HCT116 (cell line): ENCODE measurements at regions not wholly inside any gene's neighbourhood (a gene's known extent, or its start where the extent isn't known, plus 50 kb on each side); places are given as distances from the start of the nearest gene placed in this dataset.
"Not testable (repeated sequence)": the region's sequence is repeated elsewhere in the genome, so short reads cannot be mapped to it uniquely, and the experiment has no call there.

Source experiments
- ATAC-seq: fragments of 200-7000 bp; cut with Tn5 transposase; 2 replicates; pipeline ENCODE4 v1.9.1; 2020; ENCODE audit warnings: mild to moderate bottlenecking, moderate library complexity
- BruUV-seq: library from RNA; stranded (reverse); fragments of 400-500 nt; replicated peaks from 2 replicates; lab custom pipeline; 2021; lab: Mats Ljungman, UMichigan
- CTCF ChIA-PET: fragments of 300-600 bp; sonication (Branson Sonifier 250); formaldehyde crosslinking; loops from one replicate; lab custom pipeline; 2021; ENCODE audit warnings: antibody characterized with exemption; lab: Charles Lee
- POLR2A ChIA-PET: fragments of 300-600, 350-600 bp; sonication (Branson Sonifier 250); formaldehyde crosslinking; loops from one replicate; lab custom pipeline; 2021; ENCODE audit warnings: antibody characterized with exemption; lab: Charles Lee
- RAD21 ChIA-PET, 2 experiments: fragments of 300-600 bp; sonication (Branson Sonifier 250); formaldehyde crosslinking; loops; one replicate each; lab custom pipeline; 2023; ENCODE audit warnings: low total read pairs in 2 of 2; ENCODE audit not compliant: uncharacterized antibody in 2 of 2, unreplicated experiment in 2 of 2, low non-redundant PET in 1 of 2; lab: Charles Lee
- DNase-seq: peaks from one replicate; pipeline ENCODE4 v3.0.0-alpha.2; 2010; ENCODE audit warnings: low read depth, low spot score
- H2AFZ ChIP-seq: fragments of 200-600 bp; shearing (Covaris generic), sonication (generic); 2 replicates; pipeline ENCODE4 v1.6.1; 2017; ENCODE audit warnings: low read depth, mixed run types, mixed read lengths, antibody characterized with exemption, low read length; ENCODE audit not compliant: poor library complexity, severe bottlenecking
- H3K27ac ChIP-seq: 2 replicates; pipeline ENCODE4 v1.5.1; 2012; ENCODE audit warnings: low read depth, low read length
- H3K27me3 ChIP-seq: fragments of 200-600 bp; sonication (generic); 2 replicates; pipeline ENCODE4 v1.6.1; 2016; ENCODE audit warnings: mixed run types, low read length, mixed read lengths; ENCODE audit not compliant: insufficient read depth
- H3K36me3 ChIP-seq, 2 experiments: fragments of 200-500 bp in 1 of 2; fragments of 200-600 bp in 1 of 2; sonication (Bioruptor generic) in 1 of 2; sonication (generic) in 1 of 2; 2 replicates each; pipeline versions ENCODE4 v1.5.1 to v1.6.1; 2014 to 2016; ENCODE audit warnings: low read length in 2 of 2, inconsistent platforms in 1 of 2, mixed read lengths in 1 of 2, mixed run types in 1 of 2; ENCODE audit not compliant: insufficient read depth in 2 of 2, control insufficient read depth in 1 of 2
- H3K4me1 ChIP-seq, 2 experiments: fragments of 200-600 bp in 1 of 2; sonication (generic) in 1 of 2; 2 replicates each; pipeline versions ENCODE4 v1.5.1 to v1.6.1; 2012 to 2017; ENCODE audit warnings: low read length in 2 of 2, inconsistent platforms in 1 of 2, mild to moderate bottlenecking in 1 of 2, mixed read lengths in 1 of 2, mixed run types in 1 of 2, moderate library complexity in 1 of 2; ENCODE audit not compliant: insufficient read depth in 2 of 2, control insufficient read depth in 1 of 2
- H3K4me2 ChIP-seq: fragments of 200-600 bp; sonication (generic); 2 replicates; pipeline ENCODE4 v1.6.1; 2017; ENCODE audit warnings: mixed run types, low read length, mixed read lengths
- H3K4me3 ChIP-seq, 2 experiments: fragments of 200-600 bp in 1 of 2; sonication (generic) in 1 of 2; replicated peaks in 1 of 2; 2 replicates each; pipeline ENCODE4 v1.5.1; 2011 to 2016; ENCODE audit warnings: low read length in 2 of 2, control low read depth in 1 of 2, low read depth in 1 of 2, mild to moderate bottlenecking in 1 of 2, mixed read lengths in 1 of 2, mixed run types in 1 of 2
- H3K79me2 ChIP-seq: fragments of 200-600 bp; sonication (generic); 2 replicates; pipeline ENCODE4 v1.6.1; 2017; ENCODE audit warnings: mild to moderate bottlenecking, mixed run types, low read length, moderate library complexity, mixed read lengths; ENCODE audit not compliant: insufficient read depth
- H3K9ac ChIP-seq: fragments of 200-600 bp; sonication (generic); 2 replicates; pipeline ENCODE4 v1.6.1; 2016; ENCODE audit warnings: low read length, mixed read lengths
- H3K9me2 ChIP-seq: fragments of 200-600 bp; sonication (generic), shearing (Covaris generic); 2 replicates; pipeline ENCODE4 v1.6.1; 2017; ENCODE audit warnings: mixed run types, mild to moderate bottlenecking, moderate library complexity; ENCODE audit not compliant: insufficient read depth
- H3K9me3 ChIP-seq, 2 experiments: fragments of 200-500 bp in 1 of 2; fragments of 200-600 bp in 1 of 2; sonication (Bioruptor generic) in 1 of 2; sonication (generic) in 1 of 2; 2 replicates each; pipeline ENCODE4 v1.6.1; 2014 to 2017; ENCODE audit warnings: low read length in 2 of 2, mixed read lengths in 2 of 2, inconsistent platforms in 1 of 2, low read depth in 1 of 2, mild to moderate bottlenecking in 1 of 2, mixed run types in 1 of 2, moderate library complexity in 1 of 2; ENCODE audit not compliant: control insufficient read depth in 1 of 2, insufficient read depth in 1 of 2
- H4K20me1 ChIP-seq: fragments of 200-600 bp; sonication (generic), shearing (Covaris generic); 2 replicates; pipeline ENCODE4 v1.6.1; 2017; ENCODE audit warnings: mixed run types, mild to moderate bottlenecking, moderate library complexity; ENCODE audit not compliant: insufficient read depth
- ATF3 ChIP-seq: IDR thresholded peaks from 2 replicates; pipeline ENCODE4 v1.6.1; 2012
- CBX3 ChIP-seq: IDR thresholded peaks from 2 replicates; pipeline ENCODE4 v1.6.1; 2012; ENCODE audit warnings: low read depth
- CEBPB ChIP-seq: IDR thresholded peaks from 2 replicates; pipeline ENCODE4 v1.6.1; 2012; ENCODE audit warnings: low read depth
- EGR1 ChIP-seq: IDR thresholded peaks from 2 replicates; pipeline ENCODE4 v1.6.1; 2012; ENCODE audit warnings: low read depth
- EZH2 ChIP-seq: fragments of 200-600 bp; sonication (generic); IDR thresholded peaks from 2 replicates; pipeline ENCODE4 v1.6.1; 2017; ENCODE audit warnings: antibody characterized with exemption, mixed run types
- EZH2phosphoT487 ChIP-seq: fragments of 200-600 bp; IDR thresholded peaks from 2 replicates; pipeline ENCODE4 v1.6.1; 2018; ENCODE audit warnings: antibody characterized with exemption, borderline replicate concordance
- FOSL1 ChIP-seq: IDR thresholded peaks from 2 replicates; pipeline ENCODE4 v1.6.1; 2012; ENCODE audit warnings: low read depth
- POLR2AphosphoS5 ChIP-seq: IDR thresholded peaks from 2 replicates; pipeline ENCODE4 v1.6.1; 2011; ENCODE audit warnings: mild to moderate bottlenecking, low read depth, low read length, moderate library complexity
- REST ChIP-seq: IDR thresholded peaks from 2 replicates; pipeline ENCODE4 v1.6.1; 2012; ENCODE audit warnings: low read depth
- SIN3A ChIP-seq: IDR thresholded peaks from 2 replicates; pipeline ENCODE4 v1.6.1; 2012; ENCODE audit warnings: low read depth
- TCF7L2 ChIP-seq: IDR thresholded peaks from 2 replicates; pipeline ENCODE4 v1.7.0; 2011; ENCODE audit warnings: borderline replicate concordance, inconsistent platforms; ENCODE audit not compliant: insufficient read depth, insufficient read length; ENCODE audit errors: extremely low read depth
- intact Hi-C: fragments of 100-400 bp; cut with micrococcal nuclease; formaldehyde crosslinking; loops from 2 replicates; pipeline ENCODE4 v1.10.0; 2022

GRCh38 chr2:36180293-36180692, 175.3 kb upstream of the CRIM1 start:
- CTCF ChIA-PET, H4K20me1 ChIP-seq, H3K79me2 ChIP-seq, H3K9me3 ChIP-seq, BruUV-seq, H3K27me3 ChIP-seq, DNase-seq, H3K9ac ChIP-seq, H3K4me3 ChIP-seq, H3K4me2 ChIP-seq, RAD21 ChIA-PET, H3K9me2 ChIP-seq, H2AFZ ChIP-seq, H3K27ac ChIP-seq, POLR2A ChIA-PET, intact Hi-C loops, H3K36me3 ChIP-seq, H3K4me1 ChIP-seq, ATAC-seq: not testable (repeated sequence)

GRCh38 chr2:36179668-36180269, 175.8 kb upstream of the CRIM1 start:
- RAD21 ChIA-PET, H3K9me2 ChIP-seq, H3K27me3 ChIP-seq, H3K9me3 ChIP-seq, BruUV-seq, CTCF ChIA-PET, H3K27ac ChIP-seq, H3K9ac ChIP-seq, H4K20me1 ChIP-seq, DNase-seq, H3K4me3 ChIP-seq, POLR2A ChIA-PET, H3K36me3 ChIP-seq, ATAC-seq, H3K4me1 ChIP-seq, H3K4me2 ChIP-seq, intact Hi-C loops, H3K79me2 ChIP-seq, H2AFZ ChIP-seq: not testable (repeated sequence)

- no peaks in the 10 kb centered on the region for H3K9me3 ChIP-seq
- H3K4me3 ChIP-seq, result no peak overlapping the region
- POLR2A ChIA-PET, result no interaction called here
- no peak overlapping the region for H3K4me2 ChIP-seq
- no peaks in the 10 kb centered on the region for H3K36me3 ChIP-seq
- H4K20me1 ChIP-seq, result no peaks in the 10 kb centered on the region
- H3K9ac ChIP-seq, result no peak overlapping the region
- no peak overlapping the region for H2AFZ ChIP-seq
- 0 out of 2 replicates have a peak, but pooled peaks cover 6% of the 10 kb centered on the region for H3K27me3 ChIP-seq
- H3K79me2 ChIP-seq, result no peaks in the 10 kb centered on the region
- BruUV-seq, result no TSS peak
- no peak for ATAC-seq
- no peaks in the 10 kb centered on the region for H3K4me1 ChIP-seq
- CTCF ChIA-PET, result no interaction called here
- no peaks in the 10 kb centered on the region for H3K9me2 ChIP-seq
- DNase-seq, result no peak
- RAD21 ChIA-PET, result no interaction called here
- H3K27ac ChIP-seq, result no peak overlapping the region
- intact Hi-C loops, result no loop called here
- TF ChIP-seq SIN3A (no peak), CBX3 (no peak), CEBPB (no peak), EGR1 (no peak), REST (no peak), FOSL1 (no peak), TCF7L2 (no peak), ATF3 (no peak), EZH2phosphoT487 (no peak), EZH2 (no peak), POLR2AphosphoS5 (no peak)
These were observed 177.2 kb upstream of the CRIM1 start for GRCh38 chr2:36178384-36178783.
